Neural crest cell (in vitro differentiated cells): ENCODE measurements at regions not wholly inside any gene's neighbourhood (a gene's known extent, or its start where the extent isn't known, plus 50 kb on each side); places are given as distances from the start of the nearest gene placed in this dataset.

ENCODE experiments used
- DNase-seq: peaks from one replicate; pipeline ENCODE4 v3.0.0; 2021; ENCODE audit warnings: low read depth, mixed read lengths, low spot score
- H3K27ac Mint-ChIP-seq: one replicate; pipeline ENCODE4 v1.8.0; 2021; ENCODE audit warnings: mild to moderate bottlenecking, mixed read lengths; ENCODE audit not compliant: unreplicated experiment
- H3K27me3 Mint-ChIP-seq: 2 replicates; pipeline ENCODE4 v1.8.0; 2021; ENCODE audit warnings: low read depth, mild to moderate bottlenecking, mixed read lengths
- H3K36me3 Mint-ChIP-seq: 2 replicates; pipeline ENCODE4 v1.8.0; 2021; ENCODE audit warnings: low read depth, mild to moderate bottlenecking, mixed read lengths
- H3K4me1 Mint-ChIP-seq: 2 replicates; pipeline ENCODE4 v1.8.0; 2021; ENCODE audit warnings: mixed read lengths
- H3K4me3 Mint-ChIP-seq: one replicate; pipeline ENCODE4 v1.8.0; 2021; ENCODE audit warnings: mild to moderate bottlenecking, mixed read lengths
- H3K9me3 Mint-ChIP-seq: 2 replicates; pipeline ENCODE4 v1.8.0; 2021; ENCODE audit warnings: mixed read lengths
- CTCF ChIP-seq: fragments of 200-600 bp; sonication (generic); conservative IDR thresholded peaks from 2 replicates; pipeline ENCODE4 v1.5.0; 2021; ENCODE audit warnings: antibody characterized with exemption, mild to moderate bottlenecking

GRCh38 chr2:81692566-81692965 lies 1388.0 kb upstream of the LRRTM1 start:
- no peaks in the 10 kb centered on the region for H3K4me1 Mint-ChIP-seq
- no peak overlapping the region for H3K27ac Mint-ChIP-seq
- H3K9me3 Mint-ChIP-seq, result peaks cover 6% of the 10 kb centered on the region
- no peaks in the 10 kb centered on the region for H3K27me3 Mint-ChIP-seq
- TF ChIP-seq CTCF, result no peak
- H3K4me3 Mint-ChIP-seq, result no peak overlapping the region
- H3K36me3 Mint-ChIP-seq, result no peaks in the 10 kb centered on the region
- no peak for DNase-seq

- H3K4me1 Mint-ChIP-seq, result no peaks in the 10 kb centered on the region
- H3K36me3 Mint-ChIP-seq, result no peaks in the 10 kb centered on the region
- no peak overlapping the region for H3K4me3 Mint-ChIP-seq
- no peaks in the 10 kb centered on the region for H3K27me3 Mint-ChIP-seq
- no peak for DNase-seq
- H3K27ac Mint-ChIP-seq, result no peak overlapping the region
- TF ChIP-seq CTCF, result no peak
- no peaks in the 10 kb centered on the region for H3K9me3 Mint-ChIP-seq
These were observed 1371.1 kb upstream of the LRRTM1 start for GRCh38 chr2:81675641-81676040.

- no peak for TF ChIP-seq CTCF
- H3K9me3 Mint-ChIP-seq, result no peaks in the 10 kb centered on the region
- DNase-seq, result no peak
- no peak overlapping the region for H3K4me3 Mint-ChIP-seq
- no peaks in the 10 kb centered on the region for H3K4me1 Mint-ChIP-seq
- H3K27ac Mint-ChIP-seq, result no peak overlapping the region
- no peaks in the 10 kb centered on the region for H3K27me3 Mint-ChIP-seq
- H3K36me3 Mint-ChIP-seq, result no peaks in the 10 kb centered on the region
These were observed 1368.4 kb upstream of the LRRTM1 start for GRCh38 chr2:81672923-81673322.

GRCh38 chr2:81672516-81672915 lies 1368.0 kb upstream of the LRRTM1 start:
- Mint-ChIP-seq H3K9me3 (no peaks in the 10 kb centered on the region), H3K27ac (no peak overlapping the region), H3K36me3 (no peaks in the 10 kb centered on the region), H3K4me3 (no peak overlapping the region), H3K4me1 (no peaks in the 10 kb centered on the region), H3K27me3 (no peaks in the 10 kb centered on the region)
- DNase-seq, result no peak
- no peak for TF ChIP-seq CTCF

GRCh38 chr2:81670885-81671284 lies 1366.3 kb upstream of the LRRTM1 start:
- Mint-ChIP-seq H3K27me3 (no peaks in the 10 kb centered on the region), H3K27ac (no peak overlapping the region), H3K4me1 (no peaks in the 10 kb centered on the region), H3K4me3 (no peak overlapping the region), H3K9me3 (no peaks in the 10 kb centered on the region), H3K36me3 (no peaks in the 10 kb centered on the region)
- DNase-seq, result no peak
- no peak for TF ChIP-seq CTCF

- no peaks in the 10 kb centered on the region for H3K4me1 Mint-ChIP-seq
- no peak overlapping the region for H3K4me3 Mint-ChIP-seq
- H3K27me3 Mint-ChIP-seq, result no peaks in the 10 kb centered on the region
- H3K36me3 Mint-ChIP-seq, result no peaks in the 10 kb centered on the region
- H3K9me3 Mint-ChIP-seq, result peaks cover 11% of the 10 kb centered on the region
- H3K27ac Mint-ChIP-seq, result no peak overlapping the region
- DNase-seq, result no peak
- no peak for TF ChIP-seq CTCF
These were observed 1356.5 kb upstream of the LRRTM1 start for GRCh38 chr2:81661081-81661480.
